Hepatocyte (in vitro differentiated cells): ENCODE measurements at regions not wholly inside any gene's neighbourhood (a gene's known extent, or its start where the extent isn't known, plus 50 kb on each side); places are given as distances from the start of the nearest gene placed in this dataset.

Experiments
- DNase-seq: peaks from one replicate; pipeline ENCODE4 v3.0.0-alpha.2; 2016; ENCODE audit warnings: low spot score
- H2AFZ ChIP-seq: fragments of 200-600 bp; sonication (generic); 2 replicates; pipeline ENCODE4 v1.6.0; 2016; ENCODE audit warnings: antibody characterized with exemption, mild to moderate bottlenecking
- H3K27ac ChIP-seq: fragments of 200-600 bp; sonication (generic); 2 replicates; pipeline ENCODE4 v1.5.1; 2016; ENCODE audit warnings: mild to moderate bottlenecking
- H3K27me3 ChIP-seq: fragments of 200-600 bp; sonication (generic); 2 replicates; pipeline ENCODE4 v1.6.1; 2016
- H3K36me3 ChIP-seq: fragments of 200-600 bp; sonication (generic); replicated peaks from 2 replicates; pipeline ENCODE4 v1.5.1; 2016; ENCODE audit warnings: low read depth; ENCODE audit not compliant: insufficient read depth
- H3K4me1 ChIP-seq: fragments of 200-600 bp; sonication (generic); 2 replicates; pipeline ENCODE4 v1.5.1; 2016; ENCODE audit warnings: mild to moderate bottlenecking, moderate library complexity; ENCODE audit not compliant: insufficient read depth
- H3K4me2 ChIP-seq: fragments of 200-600 bp; sonication (generic); 2 replicates; pipeline ENCODE4 v1.6.0; 2016
- H3K4me3 ChIP-seq: fragments of 200-600 bp; sonication (generic); 2 replicates; pipeline ENCODE4 v1.5.1; 2016; ENCODE audit warnings: mild to moderate bottlenecking
- H3K79me2 ChIP-seq: fragments of 200-600 bp; sonication (generic); 2 replicates; pipeline ENCODE4 v1.6.0; 2017; ENCODE audit warnings: mild to moderate bottlenecking
- H3K9me2 ChIP-seq: fragments of 200-600 bp; sonication (generic); replicated peaks from 2 replicates; pipeline ENCODE4 v1.6.0; 2017; ENCODE audit warnings: mild to moderate bottlenecking; ENCODE audit not compliant: insufficient read depth
- H3K9me3 ChIP-seq: fragments of 200-600 bp; sonication (generic); 2 replicates; pipeline ENCODE4 v1.5.1; 2016; ENCODE audit warnings: low read depth, mild to moderate bottlenecking
- H4K20me1 ChIP-seq: fragments of 200-600 bp; sonication (generic); 2 replicates; pipeline ENCODE4 v1.6.0; 2016; ENCODE audit warnings: mild to moderate bottlenecking; ENCODE audit not compliant: insufficient read depth, poor library complexity, severe bottlenecking
- CTCF ChIP-seq: fragments of 200-600 bp; sonication (generic); IDR thresholded peaks from 2 replicates; pipeline ENCODE4 v1.5.1; 2016; ENCODE audit warnings: antibody characterized with exemption, mild to moderate bottlenecking; ENCODE audit not compliant: poor library complexity
- EZH2 ChIP-seq: fragments of 200-600 bp; sonication (generic); IDR thresholded peaks from 2 replicates; pipeline ENCODE4 v1.6.1; 2016; ENCODE audit warnings: antibody characterized with exemption, mild to moderate bottlenecking, borderline replicate concordance
- EZH2phosphoT487 ChIP-seq: fragments of 200-600 bp; sonication (generic); IDR thresholded peaks from one replicate; pipeline ENCODE4 v1.6.1; 2018; ENCODE audit warnings: antibody characterized with exemption, mild to moderate bottlenecking, low read depth, moderate library complexity; ENCODE audit not compliant: unreplicated experiment, severe bottlenecking
- WGBS: methylation state at CpG from one replicate; pipeline ENCODE4 v1.1.6; 2016; ENCODE audit warnings: low lambda C conversion rate; ENCODE audit errors: missing lambda C conversion rate; 5-methylcytosine and 5-hydroxymethylcytosine counted together

GRCh38 chr4:159906517-159906916 lies 803.6 kb downstream of the RAPGEF2 start:
- Histone ChIP-seq H3K27ac (no peak overlapping the region), H3K9me2 (no peaks in the 10 kb centered on the region), H3K4me2 (no peak overlapping the region), H3K4me3 (no peak overlapping the region), H3K9me3 (no peaks in the 10 kb centered on the region), H3K27me3 (no peaks in the 10 kb centered on the region), H4K20me1 (no peaks in the 10 kb centered on the region), H2AFZ (no peak overlapping the region), H3K4me1 (no peaks in the 10 kb centered on the region), H3K79me2 (no peaks in the 10 kb centered on the region), H3K36me3 (no peaks in the 10 kb centered on the region)
- DNase-seq, result no peak
- no peak for TF ChIP-seq EZH2phosphoT487
- TF ChIP-seq EZH2, result no peak
- TF ChIP-seq CTCF, result no peak

- no peaks in the 10 kb centered on the region for H3K36me3 ChIP-seq
Observed at GRCh38 chr4:159910721-159911120, 807.8 kb downstream of the RAPGEF2 start.

GRCh38 chr4:159922119-159922518 lies 819.2 kb downstream of the RAPGEF2 start:
- Histone ChIP-seq H3K79me2 (no peaks in the 10 kb centered on the region), H4K20me1 (no peaks in the 10 kb centered on the region), H2AFZ (no peak overlapping the region), H3K9me2 (no peaks in the 10 kb centered on the region), H3K27ac (no peak overlapping the region), H3K4me2 (no peak overlapping the region), H3K27me3 (no peaks in the 10 kb centered on the region), H3K9me3 (peaks cover 4% of the 10 kb centered on the region), H3K4me3 (no peak overlapping the region), H3K36me3 (no peaks in the 10 kb centered on the region), H3K4me1 (no peaks in the 10 kb centered on the region)
- WGBS, result 79% methylated on average over 1 of the region's 1 CpG
- DNase-seq, result no peak
- no peak for TF ChIP-seq EZH2
- TF ChIP-seq EZH2phosphoT487, result no peak
- TF ChIP-seq CTCF, result no peak

More at GRCh38 chr4:159910721-159911120, 807.8 kb downstream of the RAPGEF2 start:
- Histone ChIP-seq H2AFZ (no peak overlapping the region), H3K9me2 (no peaks in the 10 kb centered on the region), H3K27ac (no peak overlapping the region), H4K20me1 (no peaks in the 10 kb centered on the region), H3K79me2 (no peaks in the 10 kb centered on the region), H3K4me2 (no peak overlapping the region), H3K4me1 (no peaks in the 10 kb centered on the region), H3K4me3 (no peak overlapping the region), H3K27me3 (no peaks in the 10 kb centered on the region), H3K9me3 (no peaks in the 10 kb centered on the region)
- TF ChIP-seq EZH2phosphoT487 (no peak), CTCF (no peak), EZH2 (no peak)
- WGBS, result 56% methylated on average over 3 of the region's 3 CpGs
- DNase-seq, result no peak

- TF ChIP-seq EZH2phosphoT487 (no peak), CTCF (no peak), EZH2 (no peak)
- Histone ChIP-seq H3K4me3 (no peak overlapping the region), H4K20me1 (no peaks in the 10 kb centered on the region), H3K27me3 (no peaks in the 10 kb centered on the region), H3K27ac (no peak overlapping the region), H3K9me2 (no peaks in the 10 kb centered on the region), H3K4me1 (no peaks in the 10 kb centered on the region), H2AFZ (no peak overlapping the region), H3K4me2 (no peak overlapping the region), H3K36me3 (no peaks in the 10 kb centered on the region), H3K9me3 (peaks cover 4% of the 10 kb centered on the region), H3K79me2 (no peaks in the 10 kb centered on the region)
- DNase-seq, result no peak
- 92% methylated on average over 3 of the region's 3 CpGs for WGBS
Observed at GRCh38 chr4:159925770-159926169, 822.9 kb downstream of the RAPGEF2 start.
